Ishikawa (cell line): ENCODE measurements at regions not wholly inside any gene's neighbourhood (a gene's known extent, or its start where the extent isn't known, plus 50 kb on each side); places are given as distances from the start of the nearest gene placed in this dataset.

ENCODE experiments used
- CEBPB ChIP-seq: IDR thresholded peaks from 2 replicates; pipeline ENCODE4 v1.6.1; 2012
- CREB1 ChIP-seq: IDR thresholded peaks from 2 replicates; pipeline ENCODE4 v1.6.1; 2012; ENCODE audit warnings: low read depth
- EGR1 ChIP-seq: IDR thresholded peaks from 2 replicates; pipeline ENCODE4 v1.6.1; 2012
- EP300 ChIP-seq: IDR thresholded peaks from 2 replicates; pipeline ENCODE4 v1.6.1; 2012; ENCODE audit warnings: borderline replicate concordance
- FOXM1 ChIP-seq: IDR thresholded peaks from 2 replicates; pipeline ENCODE4 v1.6.1; 2012; ENCODE audit warnings: low read depth, borderline replicate concordance
- NFIC ChIP-seq: IDR thresholded peaks from 2 replicates; pipeline ENCODE4 v1.6.1; 2012
- RAD21 ChIP-seq: IDR thresholded peaks from 2 replicates; pipeline ENCODE4 v1.6.1; 2012; ENCODE audit warnings: low read depth
- TAF1 ChIP-seq: IDR thresholded peaks from 2 replicates; pipeline ENCODE4 v1.6.1; 2012; ENCODE audit warnings: low read depth, mild to moderate bottlenecking
- TCF12 ChIP-seq: IDR thresholded peaks from 2 replicates; pipeline ENCODE4 v1.6.1; 2012; ENCODE audit warnings: low read depth
- TEAD4 ChIP-seq: IDR thresholded peaks from 2 replicates; pipeline ENCODE4 v1.6.1; 2012
- YY1 ChIP-seq: IDR thresholded peaks from 2 replicates; pipeline ENCODE4 v1.6.1; 2012; ENCODE audit warnings: low read depth
- ZBTB7A ChIP-seq: IDR thresholded peaks from 2 replicates; pipeline ENCODE4 v1.6.1; 2012; ENCODE audit warnings: low read depth
- TF ChIP-seq, protein P1 (sequence below): IDR thresholded peaks from 2 replicates; pipeline ENCODE4 v1.6.1; 2012
- TF ChIP-seq, protein P2 (sequence below): IDR thresholded peaks from 2 replicates; pipeline ENCODE4 v1.6.1; 2012; ENCODE audit warnings: low read depth, mild to moderate bottlenecking
- TF ChIP-seq, protein P3 (sequence below): IDR thresholded peaks from 2 replicates; pipeline ENCODE4 v1.6.1; 2012

DNA sequence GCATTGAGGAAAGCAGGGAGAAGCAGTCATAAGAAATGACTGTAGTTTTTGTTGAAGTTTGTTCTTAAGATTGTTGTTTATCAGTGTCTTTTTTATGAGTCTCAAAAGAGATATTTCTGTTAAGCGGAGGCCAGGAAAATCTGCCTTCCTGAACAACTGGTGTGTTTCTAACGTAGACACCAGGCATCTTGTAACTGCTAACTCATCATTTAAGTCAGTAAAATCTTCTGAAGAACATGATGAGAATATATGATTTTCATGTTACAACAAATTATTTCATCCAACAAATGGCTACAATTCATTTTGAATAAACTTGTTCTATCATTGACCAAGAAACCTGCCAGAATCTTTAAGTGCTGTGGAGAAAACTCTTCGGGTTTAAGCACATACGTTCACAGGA, 84.0 kb downstream of the RPS12 start:
- TF ChIP-seq FOXM1 (no peak), EP300 (no peak), YY1 (no peak), TCF12 (no peak), RAD21 (no peak), TEAD4 (no peak), NFIC (no peak), CREB1 (no peak), EGR1 (no peak), CEBPB (no peak), TAF1 (no peak), ZBTB7A (no peak)
- TF ChIP-seq, protein P1, sequence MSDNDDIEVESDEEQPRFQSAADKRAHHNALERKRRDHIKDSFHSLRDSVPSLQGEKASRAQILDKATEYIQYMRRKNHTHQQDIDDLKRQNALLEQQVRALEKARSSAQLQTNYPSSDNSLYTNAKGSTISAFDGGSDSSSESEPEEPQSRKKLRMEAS: no peak
- TF ChIP-seq, protein P2, sequence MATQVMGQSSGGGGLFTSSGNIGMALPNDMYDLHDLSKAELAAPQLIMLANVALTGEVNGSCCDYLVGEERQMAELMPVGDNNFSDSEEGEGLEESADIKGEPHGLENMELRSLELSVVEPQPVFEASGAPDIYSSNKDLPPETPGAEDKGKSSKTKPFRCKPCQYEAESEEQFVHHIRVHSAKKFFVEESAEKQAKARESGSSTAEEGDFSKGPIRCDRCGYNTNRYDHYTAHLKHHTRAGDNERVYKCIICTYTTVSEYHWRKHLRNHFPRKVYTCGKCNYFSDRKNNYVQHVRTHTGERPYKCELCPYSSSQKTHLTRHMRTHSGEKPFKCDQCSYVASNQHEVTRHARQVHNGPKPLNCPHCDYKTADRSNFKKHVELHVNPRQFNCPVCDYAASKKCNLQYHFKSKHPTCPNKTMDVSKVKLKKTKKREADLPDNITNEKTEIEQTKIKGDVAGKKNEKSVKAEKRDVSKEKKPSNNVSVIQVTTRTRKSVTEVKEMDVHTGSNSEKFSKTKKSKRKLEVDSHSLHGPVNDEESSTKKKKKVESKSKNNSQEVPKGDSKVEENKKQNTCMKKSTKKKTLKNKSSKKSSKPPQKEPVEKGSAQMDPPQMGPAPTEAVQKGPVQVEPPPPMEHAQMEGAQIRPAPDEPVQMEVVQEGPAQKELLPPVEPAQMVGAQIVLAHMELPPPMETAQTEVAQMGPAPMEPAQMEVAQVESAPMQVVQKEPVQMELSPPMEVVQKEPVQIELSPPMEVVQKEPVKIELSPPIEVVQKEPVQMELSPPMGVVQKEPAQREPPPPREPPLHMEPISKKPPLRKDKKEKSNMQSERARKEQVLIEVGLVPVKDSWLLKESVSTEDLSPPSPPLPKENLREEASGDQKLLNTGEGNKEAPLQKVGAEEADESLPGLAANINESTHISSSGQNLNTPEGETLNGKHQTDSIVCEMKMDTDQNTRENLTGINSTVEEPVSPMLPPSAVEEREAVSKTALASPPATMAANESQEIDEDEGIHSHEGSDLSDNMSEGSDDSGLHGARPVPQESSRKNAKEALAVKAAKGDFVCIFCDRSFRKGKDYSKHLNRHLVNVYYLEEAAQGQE: no peak
- TF ChIP-seq, protein P3, sequence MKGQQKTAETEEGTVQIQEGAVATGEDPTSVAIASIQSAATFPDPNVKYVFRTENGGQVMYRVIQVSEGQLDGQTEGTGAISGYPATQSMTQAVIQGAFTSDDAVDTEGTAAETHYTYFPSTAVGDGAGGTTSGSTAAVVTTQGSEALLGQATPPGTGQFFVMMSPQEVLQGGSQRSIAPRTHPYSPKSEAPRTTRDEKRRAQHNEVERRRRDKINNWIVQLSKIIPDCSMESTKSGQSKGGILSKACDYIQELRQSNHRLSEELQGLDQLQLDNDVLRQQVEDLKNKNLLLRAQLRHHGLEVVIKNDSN: no peak

DNA sequence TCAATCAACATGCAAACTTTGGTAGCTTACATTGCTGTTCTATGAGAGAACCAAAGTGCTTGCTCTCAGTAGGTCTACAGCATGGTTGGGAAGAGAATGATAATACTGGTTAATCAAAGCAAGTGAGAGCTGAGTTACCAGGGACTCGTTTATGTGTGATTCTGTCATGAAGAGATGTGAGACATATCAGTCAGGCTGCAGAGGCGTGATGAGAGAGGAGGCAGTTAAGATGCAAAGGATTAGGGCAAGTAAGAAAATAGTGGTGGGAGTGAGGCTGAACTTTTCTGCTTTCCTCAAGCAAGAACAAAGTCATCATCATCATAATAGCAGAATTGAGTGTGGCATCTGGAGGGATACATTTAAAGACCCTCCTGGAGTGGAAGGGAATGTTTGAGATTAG, 86.5 kb downstream of the RPS12 start:
- TF ChIP-seq, protein P1: no peak
- TF ChIP-seq, protein P3: no peak
- TF ChIP-seq, protein P2: no peak
- no peak for TF ChIP-seq TCF12
- no peak for TF ChIP-seq EGR1
- no peak for TF ChIP-seq NFIC
- TF ChIP-seq EP300: no peak

DNA sequence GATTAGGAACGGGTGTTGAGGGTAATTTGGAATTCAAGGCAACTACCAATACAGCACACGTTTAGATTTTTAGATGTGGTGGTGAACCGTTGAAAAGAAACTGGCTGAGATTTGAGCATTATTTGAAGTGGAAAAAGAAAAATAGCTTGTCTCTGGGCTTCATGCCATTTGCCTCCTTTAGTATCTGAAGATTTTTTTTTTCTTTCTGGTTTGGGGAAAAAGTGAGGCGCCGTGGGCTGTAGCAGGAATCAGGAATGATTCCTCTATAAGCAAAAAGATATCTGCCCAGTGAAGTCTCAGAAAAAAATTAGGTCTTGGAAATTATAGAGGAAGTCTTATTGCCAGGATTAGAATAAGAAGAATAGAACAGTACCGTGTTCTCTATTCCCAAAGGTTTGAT, 88.5 kb downstream of the RPS12 start:
- TF ChIP-seq CEBPB (no peak), TAF1 (no peak), FOXM1 (no peak), TCF12 (no peak), NFIC (no peak), CREB1 (no peak), YY1 (no peak), EP300 (no peak), RAD21 (no peak), EGR1 (no peak), TEAD4 (no peak), ZBTB7A (no peak)
- TF ChIP-seq, protein P2: no peak
- TF ChIP-seq, protein P3: no peak
- TF ChIP-seq, protein P1: no peak

DNA sequence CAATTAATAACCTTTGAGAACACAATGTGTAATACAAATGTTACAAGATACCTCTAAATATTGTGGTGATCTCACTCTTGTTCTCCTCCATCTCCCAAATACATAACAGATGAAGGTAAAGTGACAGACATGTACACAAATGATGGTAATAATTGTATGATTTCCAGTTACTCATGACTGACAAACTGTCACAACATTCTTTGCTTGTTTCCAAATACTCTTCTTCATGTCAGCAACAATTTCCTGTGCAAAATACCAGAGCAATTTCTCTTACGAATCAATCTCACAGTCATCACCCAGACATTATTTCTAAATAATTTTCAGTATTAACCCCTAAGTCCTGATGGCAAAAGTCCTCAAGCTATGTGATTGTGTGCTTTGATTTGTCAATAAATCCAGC, 92.9 kb downstream of the RPS12 start:
- TF ChIP-seq CREB1: no peak
- TF ChIP-seq TAF1: no peak
- no peak for TF ChIP-seq YY1
- TF ChIP-seq FOXM1: no peak
- TF ChIP-seq RAD21: no peak
- no peak for TF ChIP-seq ZBTB7A
- no peak for TF ChIP-seq NFIC
- TF ChIP-seq TCF12: no peak
